Stomach (tissue), 8 donors: ENCODE measurements at regions not wholly inside any gene's neighbourhood (a gene's known extent, or its start where the extent isn't known, plus 50 kb on each side); places are given as distances from the start of the nearest gene placed in this dataset.
"Not testable (repeated sequence)": the region's sequence is repeated elsewhere in the genome, so short reads cannot be mapped to it uniquely, and the experiment has no call there.

Source experiments
- DNase-seq, 2 donors: peaks; one replicate each; pipeline versions ENCODE4 v3.0.0 to v3.0.0-alpha.2; 2013 to 2019
- H3K27ac ChIP-seq, 5 donors: fragments of 200-600 bp in 4 of 5; sonication (generic) in 4 of 5; one replicate each; pipeline ENCODE4 v1.5.1; 2013 to 2019; ENCODE audit warnings: mild to moderate bottlenecking in 1 of 5, moderate library complexity in 1 of 5
- H3K27me3 ChIP-seq, 3 donors: fragments of 200-600 bp; sonication (generic); one replicate each; pipeline ENCODE4 v1.5.1; 2017 to 2019; ENCODE audit warnings: mixed run types in 1 of 3
- H3K36me3 ChIP-seq, 4 donors: fragments of 200-600 bp; sonication (generic); 1 replicate in 3 of 4; 2 replicates in 1 of 4; pipeline ENCODE4 v1.5.1; 2016 to 2019
- H3K4me1 ChIP-seq, 4 donors: fragments of 200-600 bp; sonication (generic); one replicate each; pipeline ENCODE4 v1.5.1; 2016 to 2019
- H3K4me3 ChIP-seq, 4 donors: fragments of 200-600 bp; sonication (generic) in 3 of 4; one replicate each; pipeline ENCODE4 v1.5.1; 2016 to 2019; ENCODE audit warnings: mild to moderate bottlenecking in 1 of 4
- H3K9me3 ChIP-seq, 4 donors: fragments of 200-600 bp; sonication (generic); one replicate each; pipeline ENCODE4 v1.5.1; 2016 to 2019
- EP300 ChIP-seq: sonication (generic); formaldehyde crosslinking; IDR thresholded peaks from one replicate; pipeline ENCODE4 v1.6.1; 2017; ENCODE audit warnings: antibody characterized with exemption
- POLR2A ChIP-seq, 4 donors: fragments of 450-650 bp; IDR thresholded peaks; one replicate each; pipeline ENCODE4 v1.6.1; 2016; ENCODE audit warnings: antibody characterized with exemption in 4 of 4, control low read depth in 2 of 4, mild to moderate bottlenecking in 1 of 4, moderate library complexity in 1 of 4
- POLR2AphosphoS5 ChIP-seq, 3 donors: sonication (generic); formaldehyde crosslinking; IDR thresholded peaks; one replicate each; pipeline ENCODE4 v1.6.1; 2016; ENCODE audit warnings: antibody characterized with exemption in 3 of 3
- WGBS, 5 donors: extraction: QIAGEN DNeasy Blood & Tissue Kit in 3 of 5; methylation state at CpG; one replicate each; pipeline versions ENCODE4 v1.1.5 to v1.1.7; 2013 to 2018; 5-methylcytosine and 5-hydroxymethylcytosine counted together
- intact Hi-C: fragments of 100-400 bp; cut with DNase I; formaldehyde crosslinking; loops from one replicate; pipeline ENCODE4 v1.15.1; 2023; ENCODE audit warnings: low total_unique reads
- TF ChIP-seq, protein P1 (sequence below), 7 experiments: fragments of 450-650 bp in 4 of 7; fragments of 200-600 bp in 3 of 7; sonication (generic) in 3 of 7; IDR thresholded peaks; one replicate each; pipeline ENCODE4 v1.5.1; 2016 to 2019; ENCODE audit warnings: antibody characterized with exemption in 7 of 7, control low read depth in 2 of 7, mild to moderate bottlenecking in 1 of 7
- donor health status: healthy with polysubstance abuse.
- donor health status: Bipolar disorder and iron deficiency.
- donor health status: healthy.

DNA sequence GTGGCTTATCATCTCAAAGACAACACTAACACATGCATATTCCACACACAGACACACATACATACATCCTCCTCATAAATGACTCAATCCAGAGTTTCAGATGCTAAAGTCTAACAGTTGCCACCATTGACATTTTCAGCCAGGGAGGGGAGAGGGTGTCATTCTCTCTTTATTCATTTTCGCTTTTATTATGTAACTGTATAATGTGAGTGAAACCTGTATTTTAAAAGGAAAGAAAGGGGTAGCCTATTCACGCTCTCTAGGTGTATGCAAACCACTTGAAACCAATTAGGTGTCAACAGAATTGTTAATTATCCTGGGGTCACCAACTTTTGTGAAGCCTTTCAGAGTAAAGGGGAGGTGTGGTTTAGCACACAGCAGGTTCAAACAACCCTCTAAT lies 1282.9 kb downstream of the ROBO2 start:
- Histone ChIP-seq H3K4me1 (no peaks in the 10 kb centered on the region), H3K36me3 (no peaks in the 10 kb centered on the region), H3K9me3 (peaks cover 0 to 8% (median 2%) of the 10 kb centered on the region in 4 donors), H3K27me3 (no peaks in the 10 kb centered on the region), H3K4me3 (no peak overlapping the region), H3K27ac (no peak overlapping the region)
- TF ChIP-seq EP300 (no peak), POLR2AphosphoS5 (IDR thresholded peaks at IDR 0.05) (no peak), POLR2A (IDR thresholded peaks at IDR 0.05) (no peak)
- TF ChIP-seq, protein P1, sequence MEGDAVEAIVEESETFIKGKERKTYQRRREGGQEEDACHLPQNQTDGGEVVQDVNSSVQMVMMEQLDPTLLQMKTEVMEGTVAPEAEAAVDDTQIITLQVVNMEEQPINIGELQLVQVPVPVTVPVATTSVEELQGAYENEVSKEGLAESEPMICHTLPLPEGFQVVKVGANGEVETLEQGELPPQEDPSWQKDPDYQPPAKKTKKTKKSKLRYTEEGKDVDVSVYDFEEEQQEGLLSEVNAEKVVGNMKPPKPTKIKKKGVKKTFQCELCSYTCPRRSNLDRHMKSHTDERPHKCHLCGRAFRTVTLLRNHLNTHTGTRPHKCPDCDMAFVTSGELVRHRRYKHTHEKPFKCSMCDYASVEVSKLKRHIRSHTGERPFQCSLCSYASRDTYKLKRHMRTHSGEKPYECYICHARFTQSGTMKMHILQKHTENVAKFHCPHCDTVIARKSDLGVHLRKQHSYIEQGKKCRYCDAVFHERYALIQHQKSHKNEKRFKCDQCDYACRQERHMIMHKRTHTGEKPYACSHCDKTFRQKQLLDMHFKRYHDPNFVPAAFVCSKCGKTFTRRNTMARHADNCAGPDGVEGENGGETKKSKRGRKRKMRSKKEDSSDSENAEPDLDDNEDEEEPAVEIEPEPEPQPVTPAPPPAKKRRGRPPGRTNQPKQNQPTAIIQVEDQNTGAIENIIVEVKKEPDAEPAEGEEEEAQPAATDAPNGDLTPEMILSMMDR (IDR thresholded peaks at IDR 0.05), result no peak
- whole genome bisulfite sequencing, 5 donors, result 83 to 92% (median 91%) methylated on average over 2 of the region's 2 CpGs
- intact Hi-C loops, result no loop called here
- DNase-seq, result no peak

DNA sequence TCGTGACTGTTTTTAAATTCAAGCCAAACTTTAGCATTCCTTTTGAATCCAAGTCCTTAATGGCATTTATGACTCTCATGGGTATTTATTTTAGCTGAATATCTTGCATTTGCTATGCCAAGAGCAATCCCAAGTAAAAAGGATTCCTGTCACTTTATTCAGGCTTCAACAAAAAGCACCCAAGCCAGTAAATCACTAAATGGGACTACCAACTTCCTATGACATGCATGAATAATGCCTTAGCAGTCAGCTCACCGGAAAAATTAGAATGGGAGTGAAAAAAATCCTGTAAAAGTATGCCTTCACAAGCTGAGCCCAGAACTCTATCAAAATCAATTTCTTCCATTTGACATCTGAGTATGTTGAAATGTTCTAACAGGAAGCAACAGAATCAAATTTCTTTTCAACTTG lies 1297.9 kb downstream of the ROBO2 start:
- H3K4me1 ChIP-seq, result no peaks in the 10 kb centered on the region
- H3K36me3 ChIP-seq, result no peaks in the 10 kb centered on the region
- H3K27ac ChIP-seq, result no peak overlapping the region
- no peak overlapping the region for H3K4me3 ChIP-seq
- H3K27me3 ChIP-seq, result no peaks in the 10 kb centered on the region
- no peaks in the 10 kb centered on the region for H3K9me3 ChIP-seq
- DNase-seq, result no peak
- TF ChIP-seq, protein P1 (IDR thresholded peaks at IDR 0.05), result no peak
- TF ChIP-seq EP300 (no peak), POLR2AphosphoS5 (IDR thresholded peaks at IDR 0.05) (no peak), POLR2A (IDR thresholded peaks at IDR 0.05) (no peak)
- 42 to 48% (median 45%) methylated on average over 2 of the region's 2 CpGs for WGBS, 5 donors
- intact Hi-C loops, result no loop called here

DNA sequence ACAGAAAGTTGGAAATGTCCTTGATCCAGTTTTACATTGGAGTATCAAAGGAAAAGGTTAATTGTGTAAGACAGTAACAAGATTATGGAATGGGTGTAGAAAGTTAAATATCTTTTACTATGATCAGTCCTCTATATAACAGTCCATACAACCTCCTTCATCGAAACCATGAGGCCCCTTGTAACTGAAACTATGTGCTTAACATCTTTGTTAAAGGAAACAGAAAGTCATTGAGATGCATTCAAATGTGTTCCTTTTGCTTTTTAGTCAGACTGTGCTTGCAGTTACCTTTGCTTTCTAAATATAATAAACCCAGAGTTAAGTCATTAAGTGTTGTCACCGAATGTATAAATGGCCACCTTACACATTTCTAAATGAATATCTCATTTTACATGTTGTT lies 1298.5 kb downstream of the ROBO2 start:
- no peak for DNase-seq
- Histone ChIP-seq H3K9me3 (no peaks in the 10 kb centered on the region), H3K27ac (no peak overlapping the region), H3K36me3 (no peaks in the 10 kb centered on the region), H3K27me3 (no peaks in the 10 kb centered on the region), H3K4me3 (no peak overlapping the region), H3K4me1 (no peaks in the 10 kb centered on the region)
- intact Hi-C loops, result no loop called here
- WGBS, 5 donors, result 84 to 93% (median 89%) methylated on average over 2 of the region's 2 CpGs
- TF ChIP-seq, protein P1 (IDR thresholded peaks at IDR 0.05), result no peak
- TF ChIP-seq POLR2A (IDR thresholded peaks at IDR 0.05) (no peak), EP300 (no peak), POLR2AphosphoS5 (IDR thresholded peaks at IDR 0.05) (no peak)

DNA sequence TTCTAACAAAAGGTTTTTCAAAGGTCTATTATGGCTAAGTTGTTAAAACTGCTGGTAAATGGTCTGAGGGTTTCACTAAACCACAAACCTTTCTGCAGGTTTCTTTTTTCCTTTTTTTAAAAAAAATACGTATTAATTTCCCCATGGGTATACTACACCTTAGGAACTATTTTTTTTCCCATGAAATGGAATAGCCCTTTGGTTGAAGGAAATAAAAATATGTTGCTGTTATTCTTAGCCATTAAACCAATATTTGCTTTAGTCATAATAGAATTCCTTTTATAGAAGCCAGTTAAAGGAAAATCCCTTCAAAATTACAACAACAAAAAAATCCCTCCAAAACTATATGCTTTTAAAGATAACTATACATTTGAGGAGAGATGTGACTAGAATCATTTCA lies 1303.3 kb downstream of the ROBO2 start:
- no peak for TF ChIP-seq POLR2AphosphoS5 (IDR thresholded peaks at IDR 0.05)
- no peak for TF ChIP-seq EP300
- TF ChIP-seq, protein P1 (IDR thresholded peaks at IDR 0.05), result no peak
- no peak for TF ChIP-seq POLR2A (IDR thresholded peaks at IDR 0.05)
- Histone ChIP-seq H3K27ac (no peak overlapping the region), H3K4me1 (no peaks in the 10 kb centered on the region), H3K4me3 (no peak overlapping the region), H3K36me3 (no peaks in the 10 kb centered on the region), H3K27me3 (no peaks in the 10 kb centered on the region), H3K9me3 (no peaks in the 10 kb centered on the region)
- 13 to 48% (median 22%) methylated on average over 1 of the region's 1 CpG for WGBS, 5 donors
- intact Hi-C loops, result no loop called here
- DNase-seq, result no peak

DNA sequence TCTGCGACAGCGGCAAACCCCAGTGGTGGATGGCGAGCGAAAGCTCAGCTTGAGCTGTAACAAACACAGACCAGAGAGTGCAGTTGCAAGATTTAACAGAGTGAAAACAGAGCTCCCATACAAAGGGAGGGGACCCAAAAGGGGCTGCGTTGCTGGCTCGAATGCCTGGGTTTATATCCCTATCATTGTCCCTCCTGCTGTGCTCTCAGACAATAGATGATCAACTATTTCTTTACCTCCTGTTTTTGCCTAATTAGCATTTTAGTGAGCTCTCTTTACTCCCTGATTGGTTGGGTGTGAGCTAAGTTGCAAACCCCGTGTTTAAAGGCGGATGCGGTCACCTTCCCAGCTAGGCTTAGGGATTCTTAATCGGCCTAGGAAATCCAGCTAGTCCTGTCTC lies 1304.4 kb downstream of the ROBO2 start:
- H3K27me3 ChIP-seq, intact Hi-C loops, H3K27ac ChIP-seq, DNase-seq, H3K4me1 ChIP-seq, H3K36me3 ChIP-seq, H3K9me3 ChIP-seq, H3K4me3 ChIP-seq: not testable (repeated sequence)
- 88 to 94% (median 93%) methylated on average over 10 of the region's 10 CpGs for WGBS, 5 donors
